Lower leg skin (tissue), 4 donors: ENCODE measurements at regions not wholly inside any gene's neighbourhood (a gene's known extent, or its start where the extent isn't known, plus 50 kb on each side); places are given as distances from the start of the nearest gene placed in this dataset.

Experiments
- DNase-seq, 2 donors: peaks; one replicate each; pipeline ENCODE4 v3.0.0-alpha.2; 2019; ENCODE audit warnings: low spot score in 2 of 2
- H3K4me3 ChIP-seq: fragments of 200-600 bp; sonication (generic); 2 replicates; pipeline ENCODE4 v1.5.1; 2017; ENCODE audit warnings: mild to moderate bottlenecking, low read depth; ENCODE audit not compliant: poor library complexity, severe bottlenecking
- POLR2A ChIP-seq, 2 donors: fragments of 450-650 bp; IDR thresholded peaks; one replicate each; pipeline ENCODE4 v1.6.1; 2016 to 2017; ENCODE audit warnings: antibody characterized with exemption in 2 of 2, mild to moderate bottlenecking in 1 of 2, moderate library complexity in 1 of 2
- WGBS, 2 donors: methylation state at CpG; one replicate each; pipeline ENCODE4 v1.1.5; 2018; 5-methylcytosine and 5-hydroxymethylcytosine counted together
- intact Hi-C: fragments of 100-400 bp; cut with DNase I; formaldehyde crosslinking; loops from one replicate; pipeline ENCODE4 v1.15.0; 2023; ENCODE audit warnings: low total_unique reads
- TF ChIP-seq, protein P1 (sequence below), 3 donors: fragments of 450-650 bp; IDR thresholded peaks; one replicate each; pipeline ENCODE4 v1.5.1; 2016; ENCODE audit warnings: antibody characterized with exemption in 3 of 3, mild to moderate bottlenecking in 3 of 3, moderate library complexity in 2 of 3

DNA sequence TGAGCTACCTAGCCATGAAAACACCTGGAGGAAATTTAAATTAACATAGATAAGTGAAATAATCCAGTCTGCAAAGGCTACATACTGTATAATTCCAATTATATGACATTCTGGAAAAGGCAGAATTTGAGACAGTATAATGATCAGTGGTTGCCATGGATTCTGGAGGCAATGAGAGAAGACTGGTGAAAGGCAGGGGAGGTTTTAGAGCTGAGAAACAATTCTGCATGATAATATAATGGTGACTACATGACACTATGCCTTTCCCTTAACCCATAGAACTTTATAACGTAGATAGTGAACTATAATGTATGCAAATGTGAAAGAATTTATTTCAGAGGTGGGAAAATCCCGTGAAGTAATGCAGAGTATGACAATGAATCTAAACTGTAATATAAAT, 749.3 kb downstream of the TRIB2 start:
- 45 to 54% methylated on average over 2 of the region's 2 CpGs for WGBS, 2 donors
- intact Hi-C loops, result no loop called here
- DNase-seq, result no peak
- H3K4me3 ChIP-seq, result no peak overlapping the region
- TF ChIP-seq POLR2A (IDR thresholded peaks at IDR 0.05), result no peak
- TF ChIP-seq, protein P1, sequence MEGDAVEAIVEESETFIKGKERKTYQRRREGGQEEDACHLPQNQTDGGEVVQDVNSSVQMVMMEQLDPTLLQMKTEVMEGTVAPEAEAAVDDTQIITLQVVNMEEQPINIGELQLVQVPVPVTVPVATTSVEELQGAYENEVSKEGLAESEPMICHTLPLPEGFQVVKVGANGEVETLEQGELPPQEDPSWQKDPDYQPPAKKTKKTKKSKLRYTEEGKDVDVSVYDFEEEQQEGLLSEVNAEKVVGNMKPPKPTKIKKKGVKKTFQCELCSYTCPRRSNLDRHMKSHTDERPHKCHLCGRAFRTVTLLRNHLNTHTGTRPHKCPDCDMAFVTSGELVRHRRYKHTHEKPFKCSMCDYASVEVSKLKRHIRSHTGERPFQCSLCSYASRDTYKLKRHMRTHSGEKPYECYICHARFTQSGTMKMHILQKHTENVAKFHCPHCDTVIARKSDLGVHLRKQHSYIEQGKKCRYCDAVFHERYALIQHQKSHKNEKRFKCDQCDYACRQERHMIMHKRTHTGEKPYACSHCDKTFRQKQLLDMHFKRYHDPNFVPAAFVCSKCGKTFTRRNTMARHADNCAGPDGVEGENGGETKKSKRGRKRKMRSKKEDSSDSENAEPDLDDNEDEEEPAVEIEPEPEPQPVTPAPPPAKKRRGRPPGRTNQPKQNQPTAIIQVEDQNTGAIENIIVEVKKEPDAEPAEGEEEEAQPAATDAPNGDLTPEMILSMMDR (IDR thresholded peaks at IDR 0.05), result no peak

DNA sequence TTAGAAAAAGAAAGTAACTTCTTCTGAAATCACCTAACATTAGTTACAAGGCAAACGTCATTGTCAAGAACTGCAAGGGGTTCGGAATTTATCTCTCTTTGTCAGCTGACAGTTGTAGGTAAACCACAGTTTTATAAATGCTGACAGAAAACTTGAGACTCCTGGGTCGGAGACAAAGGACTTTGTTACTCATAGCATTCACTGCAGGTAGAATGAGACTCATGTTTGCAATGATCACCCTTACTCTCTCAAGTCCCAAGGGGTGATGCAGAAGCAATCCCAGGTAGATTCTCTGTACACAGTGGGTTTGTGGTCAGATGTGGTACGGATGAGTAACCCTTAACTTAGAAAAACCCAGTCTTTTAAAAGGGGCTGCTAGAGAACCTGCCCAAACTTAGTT, 757.8 kb downstream of the TRIB2 start:
- no peak for TF ChIP-seq POLR2A (IDR thresholded peaks at IDR 0.05)
- TF ChIP-seq, protein P1 (IDR thresholded peaks at IDR 0.05), result no peak
- intact Hi-C loops, result no loop called here
- no peak for DNase-seq
- no peak overlapping the region for H3K4me3 ChIP-seq
- WGBS, 2 donors, result 73 to 81% methylated on average over 4 of the region's 4 CpGs

DNA sequence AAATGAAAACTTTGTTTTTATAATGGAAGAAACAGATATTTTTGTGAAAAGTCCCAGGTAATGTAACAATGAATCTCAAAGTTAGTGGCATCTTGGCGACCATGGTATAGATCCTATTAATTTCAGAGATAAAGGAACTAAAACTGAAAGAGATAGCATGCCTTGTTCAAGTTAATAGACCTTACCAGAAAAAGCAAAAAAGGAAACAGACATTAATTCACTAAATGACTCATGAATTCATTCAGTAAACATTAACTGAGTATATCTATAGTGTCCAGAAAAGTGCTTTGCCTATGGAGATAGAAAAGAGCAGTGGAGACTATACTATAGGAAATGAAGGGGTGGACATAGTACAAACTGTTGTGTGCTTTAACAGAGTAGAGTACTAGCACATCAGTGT, 763.3 kb downstream of the TRIB2 start:
- 68 to 78% methylated on average over 1 of the region's 1 CpG for WGBS, 2 donors
- no peak for TF ChIP-seq POLR2A (IDR thresholded peaks at IDR 0.05)
- TF ChIP-seq, protein P1 (IDR thresholded peaks at IDR 0.05), result no peak
- no peak overlapping the region for H3K4me3 ChIP-seq
- intact Hi-C loops, result no loop called here
- no peak for DNase-seq

DNA sequence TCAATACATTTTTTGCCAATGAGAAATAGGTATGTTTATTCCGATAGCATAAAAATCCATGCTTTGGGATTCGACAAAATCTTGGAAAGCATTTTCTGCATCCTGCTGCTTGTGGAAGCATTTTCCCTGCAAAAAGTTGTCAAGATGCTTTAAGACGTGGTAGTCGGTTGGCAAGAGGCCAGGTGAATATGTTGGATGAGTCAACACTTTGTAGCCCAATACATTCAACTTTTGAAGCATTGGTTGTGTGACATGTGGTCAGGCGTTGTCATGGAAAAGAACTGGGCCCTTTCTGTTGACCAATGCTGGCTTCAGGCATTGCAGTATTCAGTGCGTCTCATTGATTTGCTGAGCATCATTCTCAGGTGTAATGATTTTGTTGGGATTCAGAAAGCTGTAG, 764.5 kb downstream of the TRIB2 start:
- no peak for DNase-seq
- TF ChIP-seq, protein P1 (IDR thresholded peaks at IDR 0.05), result no peak
- no peak for TF ChIP-seq POLR2A (IDR thresholded peaks at IDR 0.05)
- 75 to 76% methylated on average over 6 of the region's 6 CpGs for WGBS, 2 donors
- no peak overlapping the region for H3K4me3 ChIP-seq
- intact Hi-C loops, result no loop called here

DNA sequence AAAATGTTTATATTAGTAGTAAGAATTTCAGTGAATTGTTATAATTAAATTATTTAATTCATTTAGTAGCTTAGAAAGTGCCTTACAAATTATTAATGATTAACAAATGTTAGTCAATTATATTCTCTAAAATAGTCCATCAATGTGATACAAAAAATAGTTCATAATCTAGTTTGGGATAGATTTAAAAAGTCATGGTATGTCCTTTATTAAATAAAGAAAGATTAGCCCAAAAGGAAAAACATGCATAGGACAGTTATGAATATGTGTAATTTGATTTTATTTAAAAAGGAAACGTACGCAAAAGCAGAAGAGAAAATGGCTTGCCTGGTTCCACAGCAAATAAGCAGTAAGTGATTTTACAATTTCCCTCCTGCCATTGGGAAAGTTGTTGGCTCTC, 768.5 kb downstream of the TRIB2 start:
- H3K4me3 ChIP-seq, result no peak overlapping the region
- intact Hi-C loops, result no loop called here
- WGBS, 2 donors, result 88 to 91% methylated on average over 2 of the region's 2 CpGs
- TF ChIP-seq, protein P1 (IDR thresholded peaks at IDR 0.05), result no peak
- no peak for TF ChIP-seq POLR2A (IDR thresholded peaks at IDR 0.05)
- no peak for DNase-seq

DNA sequence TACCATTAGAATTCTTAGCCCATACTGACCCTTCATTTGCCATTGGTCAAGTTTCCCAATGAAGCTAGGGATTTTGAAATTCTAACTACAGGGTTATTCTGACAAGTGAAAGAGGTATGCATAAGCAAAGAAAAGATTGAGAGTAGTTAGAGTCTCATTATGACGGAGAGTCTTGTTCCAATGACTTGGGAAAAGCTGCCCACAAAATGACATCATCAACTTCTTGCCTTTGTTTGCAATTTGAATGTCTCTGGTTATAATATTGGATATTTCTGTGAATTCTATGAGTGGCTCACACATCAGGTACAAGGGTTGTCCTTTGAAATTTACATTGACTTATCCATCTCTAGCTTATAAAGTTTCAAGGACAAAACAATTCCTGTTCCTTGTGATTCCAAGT, 772.2 kb downstream of the TRIB2 start:
- WGBS, 2 donors, result 85 to 95% methylated on average over 1 of the region's 1 CpG
- DNase-seq, result no peak
- H3K4me3 ChIP-seq, result no peak overlapping the region
- intact Hi-C loops, result no loop called here
- no peak for TF ChIP-seq POLR2A (IDR thresholded peaks at IDR 0.05)
- TF ChIP-seq, protein P1 (IDR thresholded peaks at IDR 0.05), result no peak
